GM20000 (cell line): ENCODE measurements at regions not wholly inside any gene's neighbourhood (a gene's known extent, or its start where the extent isn't known, plus 50 kb on each side); places are given as distances from the start of the nearest gene placed in this dataset.

Source experiments
- DNase-seq: peaks from one replicate; pipeline ENCODE4 v3.0.0; 2012; ENCODE audit warnings: low spot score
- TF ChIP-seq, protein P1 (sequence below): IDR thresholded peaks from 2 replicates; pipeline ENCODE4 v1.5.1; 2012; ENCODE audit warnings: mild to moderate bottlenecking, control low read depth; ENCODE audit errors: extremely low read depth, missing control alignments

- no peak for DNase-seq
- TF ChIP-seq, protein P1, sequence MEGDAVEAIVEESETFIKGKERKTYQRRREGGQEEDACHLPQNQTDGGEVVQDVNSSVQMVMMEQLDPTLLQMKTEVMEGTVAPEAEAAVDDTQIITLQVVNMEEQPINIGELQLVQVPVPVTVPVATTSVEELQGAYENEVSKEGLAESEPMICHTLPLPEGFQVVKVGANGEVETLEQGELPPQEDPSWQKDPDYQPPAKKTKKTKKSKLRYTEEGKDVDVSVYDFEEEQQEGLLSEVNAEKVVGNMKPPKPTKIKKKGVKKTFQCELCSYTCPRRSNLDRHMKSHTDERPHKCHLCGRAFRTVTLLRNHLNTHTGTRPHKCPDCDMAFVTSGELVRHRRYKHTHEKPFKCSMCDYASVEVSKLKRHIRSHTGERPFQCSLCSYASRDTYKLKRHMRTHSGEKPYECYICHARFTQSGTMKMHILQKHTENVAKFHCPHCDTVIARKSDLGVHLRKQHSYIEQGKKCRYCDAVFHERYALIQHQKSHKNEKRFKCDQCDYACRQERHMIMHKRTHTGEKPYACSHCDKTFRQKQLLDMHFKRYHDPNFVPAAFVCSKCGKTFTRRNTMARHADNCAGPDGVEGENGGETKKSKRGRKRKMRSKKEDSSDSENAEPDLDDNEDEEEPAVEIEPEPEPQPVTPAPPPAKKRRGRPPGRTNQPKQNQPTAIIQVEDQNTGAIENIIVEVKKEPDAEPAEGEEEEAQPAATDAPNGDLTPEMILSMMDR: no peak
These were observed 97.2 kb upstream of the DNAH5 start for GRCh38 chr5:14041528-14042192.

- TF ChIP-seq, protein P1: no peak
- no peak for DNase-seq
These were observed 96.1 kb upstream of the DNAH5 start for GRCh38 chr5:14040542-14040941.

GRCh38 chr5:14039576-14039975 lies 95.1 kb upstream of the DNAH5 start:
- TF ChIP-seq, protein P1: no peak
- no peak for DNase-seq

GRCh38 chr5:14039063-14039462 lies 94.6 kb upstream of the DNAH5 start:
- no peak for DNase-seq
- TF ChIP-seq, protein P1: no peak

GRCh38 chr5:14038341-14038959 lies 94.0 kb upstream of the DNAH5 start:
- TF ChIP-seq, protein P1: no peak
- no peak for DNase-seq

DNA sequence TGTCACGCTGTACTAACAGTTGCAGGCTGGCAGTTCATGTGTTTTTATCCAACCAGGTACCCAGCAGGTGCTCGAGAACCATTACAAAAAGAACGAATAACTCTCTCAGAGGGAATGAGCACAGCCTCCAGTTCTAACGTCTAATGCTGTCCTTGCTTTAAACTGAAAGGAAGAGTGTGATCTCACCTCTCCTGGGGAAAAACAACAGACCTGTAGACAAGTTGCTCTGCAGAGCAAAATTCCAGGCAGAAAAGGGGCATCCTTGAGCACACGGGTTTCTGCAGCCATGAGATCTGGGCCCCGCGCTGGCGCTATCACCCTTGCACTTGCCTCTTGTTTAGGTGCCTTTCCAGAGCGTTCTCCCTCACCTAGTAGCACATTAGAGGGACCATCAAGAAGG lies 92.5 kb upstream of the DNAH5 start:
- TF ChIP-seq, protein P1: no peak
- no peak for DNase-seq

DNA sequence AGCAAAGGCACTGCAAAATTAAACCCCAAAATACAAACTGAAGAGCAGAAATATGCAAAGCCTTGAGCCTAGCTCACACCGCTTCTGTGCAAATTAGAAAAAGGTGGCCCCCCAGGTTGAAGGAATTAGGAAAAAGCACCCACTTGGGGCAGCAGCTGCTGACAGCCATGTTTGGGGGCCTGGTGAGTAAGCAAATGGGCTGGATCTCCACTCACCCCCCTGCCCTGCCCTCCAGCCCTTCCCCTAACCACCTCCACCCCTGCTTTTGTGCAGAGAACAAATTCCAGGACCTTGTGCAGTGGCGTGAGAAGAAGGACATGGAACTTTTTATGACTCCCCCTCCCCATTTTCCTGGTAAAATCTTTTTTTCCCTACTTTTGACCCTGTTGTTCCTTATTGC lies 92.0 kb upstream of the DNAH5 start:
- DNase-seq: no peak
- TF ChIP-seq, protein P1: no peak
